Suppressor macrophage treated with lipopolysaccharide for 1 hour (primary cell): ENCODE measurements at regions not wholly inside any gene's neighbourhood (a gene's known extent, or its start where the extent isn't known, plus 50 kb on each side); places are given as distances from the start of the nearest gene placed in this dataset.
"Not testable (repeated sequence)": the region's sequence is repeated elsewhere in the genome, so short reads cannot be mapped to it uniquely, and the experiment has no call there.

Experiments used
- DNase-seq, 3 donors: peaks; one replicate each; pipeline ENCODE4 v3.0.0-alpha.2; 2020 to 2022

DNA sequence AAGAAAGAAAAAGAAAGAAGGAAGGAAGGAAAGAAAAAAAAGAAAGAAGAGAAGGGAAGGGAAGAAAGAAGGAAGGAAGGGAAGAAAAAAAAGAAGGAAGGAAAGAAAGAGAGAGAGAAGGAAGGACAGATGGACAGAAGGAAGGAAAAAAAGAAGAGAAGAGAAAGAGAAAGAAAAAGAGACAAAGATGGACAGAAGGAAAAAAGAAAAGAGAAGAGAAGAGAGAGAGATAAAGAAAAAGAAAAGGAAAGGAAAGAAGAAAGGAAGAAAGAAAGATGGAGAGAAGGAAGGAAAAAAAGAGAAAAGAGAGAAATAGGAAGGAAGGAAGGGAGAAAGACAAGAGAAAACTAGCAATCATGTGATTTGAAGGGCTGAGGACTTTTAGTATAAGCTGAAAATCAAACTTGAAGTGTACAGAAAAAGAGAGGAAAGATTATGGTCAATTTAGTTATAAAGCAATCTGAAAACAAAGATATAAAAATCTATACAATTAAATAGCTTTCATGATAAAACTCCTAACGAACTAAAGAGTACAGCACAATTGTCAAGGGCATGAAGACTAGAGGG lies 115.3 kb downstream of the LTN1 start:
- peak in 1 of 3 donors; percentile 17 for DNase-seq

GRCh38 chr21:28875078-28875477 lies 117.6 kb downstream of the LTN1 start:
- peak in 1 of 3 donors; percentile 8 for DNase-seq

- DNase-seq = no peak
Measured at GRCh38 chr21:28872218-28872617, 120.5 kb downstream of the LTN1 start.

GRCh38 chr21:28871388-28872010 lies 121.2 kb downstream of the LTN1 start:
- no peak for DNase-seq

DNA sequence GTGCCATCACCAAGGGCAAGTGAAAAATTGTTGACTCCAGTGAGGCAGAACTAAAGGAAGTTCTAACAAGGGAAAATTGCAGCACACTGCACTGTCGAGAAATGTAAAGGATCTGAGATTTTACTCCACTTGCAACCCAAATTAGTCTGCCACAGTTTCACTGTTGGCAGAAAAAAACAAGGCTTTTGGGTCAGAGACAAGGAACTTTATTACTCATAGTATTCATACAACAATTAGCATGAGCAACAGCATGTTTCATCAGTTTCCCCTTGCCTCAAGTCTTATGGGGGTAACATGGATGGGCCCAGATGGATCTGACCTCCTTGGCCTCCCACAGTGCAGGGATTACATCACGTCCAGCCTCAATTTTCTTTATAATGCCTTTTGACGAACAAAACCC lies 125.3 kb downstream of the LTN1 start:
- no peak for DNase-seq

DNA sequence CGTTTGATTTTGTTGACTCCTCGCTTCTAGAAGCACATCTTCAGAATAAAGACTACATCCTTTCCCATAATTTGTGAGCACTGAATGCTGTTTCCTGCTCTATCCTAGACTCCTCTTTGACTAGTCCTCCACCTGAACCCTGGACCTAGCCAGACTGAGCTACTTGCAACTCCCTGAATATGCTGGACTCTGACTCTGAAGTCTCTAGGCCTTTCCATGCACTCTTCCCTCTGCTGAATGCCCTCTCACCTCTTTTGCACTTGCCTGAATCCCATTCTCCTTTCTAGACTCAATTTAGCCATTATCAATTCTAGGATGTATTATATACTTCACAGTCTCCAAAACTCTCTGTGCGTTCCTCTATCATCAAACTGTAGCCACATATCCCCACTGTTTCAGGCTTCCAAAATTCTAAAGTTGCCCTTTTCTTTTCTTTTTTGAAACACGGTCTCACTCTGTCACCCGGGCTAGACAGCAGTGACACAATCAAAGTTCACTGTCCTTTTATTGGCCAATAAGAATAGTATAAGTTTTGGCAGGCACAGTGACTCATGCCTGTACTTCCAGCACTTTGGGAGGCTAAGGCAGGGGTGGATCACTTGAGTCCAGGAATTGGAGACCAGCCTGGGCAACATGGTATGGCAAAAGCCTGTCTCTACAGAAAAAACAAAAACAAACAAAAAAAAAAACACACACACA lies 127.0 kb downstream of the LTN1 start:
- no peak for DNase-seq

DNA sequence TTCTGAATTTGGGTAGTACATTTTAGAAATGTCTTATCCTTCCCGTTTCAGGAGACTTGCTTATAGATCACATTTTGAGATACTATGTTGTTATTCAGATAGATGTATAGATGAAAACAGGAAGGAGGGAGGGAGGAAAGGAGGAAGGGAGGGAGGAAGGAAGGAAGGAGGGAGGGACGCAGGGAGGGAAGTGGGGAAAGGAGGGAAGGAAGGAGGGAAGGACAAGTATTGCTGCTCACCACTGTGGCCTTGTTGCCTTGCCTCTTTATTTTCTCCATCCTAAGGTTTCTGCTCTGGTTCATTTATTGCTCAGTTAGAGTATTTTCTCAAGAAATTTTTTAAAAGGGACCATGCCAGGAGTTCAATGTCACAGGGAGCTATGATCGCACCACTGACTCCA lies 134.3 kb downstream of the LTN1 start:
- DNase-seq = no peak

DNA sequence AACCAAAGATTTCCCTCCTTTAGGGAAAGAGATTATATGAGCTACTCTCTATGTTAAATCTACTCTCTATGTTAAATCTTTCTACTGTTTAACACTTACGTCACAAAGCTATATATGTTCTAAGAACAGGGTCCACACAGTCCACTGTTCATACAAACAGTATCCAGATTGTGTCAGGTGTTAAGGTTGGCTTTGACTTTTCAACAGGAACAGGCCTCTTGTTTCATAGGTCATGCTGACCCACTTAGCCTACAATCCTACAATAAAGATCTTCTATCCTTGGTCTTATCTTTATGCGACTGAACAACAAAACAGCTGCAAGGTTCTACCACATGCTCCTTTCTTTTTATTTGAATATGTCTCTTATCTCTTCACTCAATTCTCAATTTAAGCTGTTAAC lies 134.9 kb downstream of the LTN1 start:
- DNase-seq = no peak

GRCh38 chr21:28856588-28857250 lies 136.0 kb downstream of the LTN1 start:
- no peak for DNase-seq

GRCh38 chr21:28852706-28853105 lies 140.0 kb downstream of the LTN1 start:
- no peak for DNase-seq

DNA sequence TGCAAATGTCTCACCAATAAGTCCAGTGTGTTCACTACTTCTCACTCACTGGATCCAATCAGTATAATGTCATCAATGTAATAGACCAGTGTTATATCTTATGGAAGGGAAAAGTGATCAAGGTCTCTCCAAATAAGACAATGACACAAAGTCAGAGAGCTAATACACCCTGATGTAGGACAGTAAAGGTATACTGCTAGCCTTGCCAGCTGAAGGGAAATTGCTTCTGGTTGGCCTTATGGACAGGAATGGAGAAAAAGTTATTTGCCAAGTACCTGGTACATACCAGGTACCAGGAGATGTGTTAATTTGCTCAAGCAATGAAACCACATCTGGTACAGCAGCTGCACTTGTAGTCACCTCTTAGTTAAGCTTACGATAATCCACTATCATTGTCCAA lies 141.0 kb downstream of the LTN1 start:
- no peak for DNase-seq

DNA sequence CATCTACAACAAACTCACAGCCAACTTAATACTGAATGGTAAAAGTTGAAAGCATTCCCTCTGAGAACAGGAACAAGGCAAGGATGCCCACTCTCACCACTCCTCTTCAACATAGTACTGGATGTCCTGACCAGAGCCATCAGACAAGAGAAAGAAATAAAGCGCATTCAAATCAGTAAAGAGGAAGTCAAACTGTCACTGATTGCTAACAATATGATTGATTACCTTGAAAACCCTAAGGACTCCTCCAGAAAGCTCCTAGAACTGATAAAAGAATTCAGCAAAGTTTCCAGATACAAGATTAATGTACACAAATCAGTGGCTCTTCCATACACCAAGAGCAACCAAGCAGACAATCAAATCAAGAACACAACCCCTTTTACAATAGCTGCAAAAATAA lies 153.4 kb downstream of the LTN1 start:
- not testable (repeated sequence) for DNase-seq

GRCh38 chr21:28837426-28837825 lies 155.3 kb downstream of the LTN1 start:
- not testable (repeated sequence) for DNase-seq

- not testable (repeated sequence) for DNase-seq
Measured at GRCh38 chr21:28836588-28836987, 156.1 kb downstream of the LTN1 start.

- DNase-seq = no peak
Measured at GRCh38 chr21:28834335-28835238, 158.1 kb downstream of the LTN1 start.

- no peak for DNase-seq
Measured at GRCh38 chr21:28833609-28834008, 159.1 kb downstream of the LTN1 start.

DNA sequence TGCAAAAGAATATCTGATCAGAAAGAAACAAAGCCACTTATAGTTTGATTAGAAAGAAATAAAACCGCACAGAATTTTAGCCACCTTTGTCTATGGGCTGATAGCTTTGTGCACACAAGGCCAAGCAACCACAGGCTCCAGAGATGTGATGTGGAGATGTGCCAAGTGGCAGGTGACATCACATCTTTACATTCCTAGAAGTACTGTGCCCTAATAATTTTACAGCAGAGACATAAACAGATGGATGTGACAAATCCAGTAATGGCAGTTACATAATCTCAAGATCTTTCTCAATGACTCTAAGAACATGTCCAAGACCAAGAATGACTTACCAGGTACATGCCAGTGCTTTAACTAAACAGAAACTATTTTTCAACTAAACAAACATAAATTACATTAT lies 159.5 kb downstream of the LTN1 start:
- DNase-seq = no peak

- DNase-seq = no peak
Measured at GRCh38 chr21:28832715-28833061, 160.0 kb downstream of the LTN1 start.

DNA sequence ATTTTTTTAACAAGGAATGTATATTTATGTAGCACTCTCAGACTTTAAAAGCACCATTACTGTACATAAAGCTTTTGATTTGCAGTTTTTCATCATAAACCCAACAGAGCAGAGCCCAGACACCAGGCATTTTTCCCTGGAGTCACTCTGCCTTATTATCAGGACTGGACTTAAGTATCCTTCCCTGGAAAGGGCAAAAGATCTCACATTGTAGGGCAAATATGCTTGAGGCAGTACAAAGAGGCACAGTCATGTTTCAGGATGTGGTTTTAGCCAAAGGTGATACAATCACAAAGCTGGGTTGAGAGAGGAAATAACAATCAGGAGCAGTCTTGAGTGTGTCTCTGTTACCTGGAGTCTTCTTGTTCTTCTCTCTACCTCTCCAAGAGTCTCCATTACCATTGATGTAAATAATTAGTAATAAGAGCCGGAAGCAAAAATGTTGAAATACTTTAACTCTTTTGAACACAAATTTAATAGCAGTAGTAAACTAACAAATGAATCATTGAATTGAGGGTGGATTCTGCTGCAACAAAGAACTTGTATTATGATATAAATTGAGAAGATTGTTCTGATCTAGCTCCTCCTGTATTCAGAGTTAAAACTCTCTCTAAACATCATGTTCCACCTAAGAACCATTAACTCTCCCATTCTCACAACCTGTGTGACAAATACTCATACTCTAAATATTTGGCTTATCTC lies 160.5 kb downstream of the LTN1 start:
- DNase-seq = no peak

GRCh38 chr21:28828981-28829380 lies 163.7 kb downstream of the LTN1 start:
- no peak for DNase-seq

DNA sequence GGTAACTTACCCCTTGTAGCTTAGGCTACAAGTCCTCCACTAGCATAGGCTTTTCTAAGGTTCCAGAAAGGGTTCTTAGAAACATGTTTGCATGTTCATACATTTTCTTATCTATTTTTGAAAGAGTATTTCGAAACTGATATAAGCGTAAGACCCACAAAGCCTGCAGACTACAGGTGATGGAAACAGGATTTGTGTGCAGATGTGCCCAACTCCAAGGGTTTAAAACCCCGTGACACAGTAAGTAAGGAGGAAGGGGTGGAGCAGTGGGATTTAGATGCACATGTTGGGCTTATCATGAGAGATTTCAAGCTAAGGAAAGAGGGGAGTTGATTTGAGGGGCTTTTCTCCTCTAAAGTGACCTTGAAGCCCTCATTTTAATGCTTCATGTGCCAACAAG lies 164.7 kb downstream of the LTN1 start:
- DNase-seq = no peak

GRCh38 chr21:28827422-28827821 lies 165.3 kb downstream of the LTN1 start:
- no peak for DNase-seq
